HPDE6-E6E7 (cell line): ENCODE measurements at regions not wholly inside any gene's neighbourhood (a gene's known extent, or its start where the extent isn't known, plus 50 kb on each side); places are given as distances from the start of the nearest gene placed in this dataset.

Experiments
- DNase-seq: peaks from one replicate; pipeline ENCODE4 v3.0.0; 2011; ENCODE audit warnings: missing footprints; ENCODE audit errors: extremely low spot score

- DNase-seq, result no peak
These were observed 183.4 kb downstream of the HTR7 start for GRCh38 chr10:90674461-90674860.

GRCh38 chr10:90674928-90675327, 182.9 kb downstream of the HTR7 start:
- DNase-seq, result peak; percentile 20

- peak; percentile 21 for DNase-seq
These were observed 182.2 kb downstream of the HTR7 start for GRCh38 chr10:90675621-90676020.
